Epithelial cell of esophagus (primary cell): ENCODE measurements at regions not wholly inside any gene's neighbourhood (a gene's known extent, or its start where the extent isn't known, plus 50 kb on each side); places are given as distances from the start of the nearest gene placed in this dataset.

ENCODE experiments used
- DNase-seq: peaks from one replicate; pipeline ENCODE4 v3.0.0; 2010; ENCODE audit warnings: low read depth
- H3K4me3 ChIP-seq: 2 replicates; pipeline ENCODE4 v1.5.1; 2011; ENCODE audit warnings: mild to moderate bottlenecking, low read length, control low read depth
- TF ChIP-seq, protein P1 (sequence below): IDR thresholded peaks from 2 replicates; pipeline ENCODE4 v1.5.1; 2011; ENCODE audit warnings: low read depth, mild to moderate bottlenecking, low read length, control low read depth, inconsistent platforms; ENCODE audit not compliant: insufficient read depth; ENCODE audit errors: missing control alignments

DNA sequence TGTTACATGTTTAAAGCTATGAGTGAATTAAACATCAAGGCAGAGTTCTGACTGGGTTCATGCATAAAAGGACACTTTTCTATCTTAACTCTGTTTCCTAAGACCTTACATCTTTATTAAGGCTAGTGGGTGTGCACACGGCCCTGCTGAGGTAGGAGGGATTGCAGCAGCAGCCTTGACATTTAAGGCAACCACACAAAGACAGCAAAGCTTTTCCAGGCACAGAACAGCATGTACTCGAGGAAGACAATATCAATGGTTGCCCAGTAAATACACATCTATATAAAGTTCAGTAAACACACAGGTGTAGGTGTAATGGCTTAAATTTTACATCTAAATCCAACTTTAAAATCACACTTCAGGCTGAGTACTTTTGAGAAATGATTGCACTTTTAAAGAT lies 79.8 kb upstream of the LOC128125822 start:
- no peak for DNase-seq
- no peak overlapping the region for H3K4me3 ChIP-seq
- TF ChIP-seq, protein P1, sequence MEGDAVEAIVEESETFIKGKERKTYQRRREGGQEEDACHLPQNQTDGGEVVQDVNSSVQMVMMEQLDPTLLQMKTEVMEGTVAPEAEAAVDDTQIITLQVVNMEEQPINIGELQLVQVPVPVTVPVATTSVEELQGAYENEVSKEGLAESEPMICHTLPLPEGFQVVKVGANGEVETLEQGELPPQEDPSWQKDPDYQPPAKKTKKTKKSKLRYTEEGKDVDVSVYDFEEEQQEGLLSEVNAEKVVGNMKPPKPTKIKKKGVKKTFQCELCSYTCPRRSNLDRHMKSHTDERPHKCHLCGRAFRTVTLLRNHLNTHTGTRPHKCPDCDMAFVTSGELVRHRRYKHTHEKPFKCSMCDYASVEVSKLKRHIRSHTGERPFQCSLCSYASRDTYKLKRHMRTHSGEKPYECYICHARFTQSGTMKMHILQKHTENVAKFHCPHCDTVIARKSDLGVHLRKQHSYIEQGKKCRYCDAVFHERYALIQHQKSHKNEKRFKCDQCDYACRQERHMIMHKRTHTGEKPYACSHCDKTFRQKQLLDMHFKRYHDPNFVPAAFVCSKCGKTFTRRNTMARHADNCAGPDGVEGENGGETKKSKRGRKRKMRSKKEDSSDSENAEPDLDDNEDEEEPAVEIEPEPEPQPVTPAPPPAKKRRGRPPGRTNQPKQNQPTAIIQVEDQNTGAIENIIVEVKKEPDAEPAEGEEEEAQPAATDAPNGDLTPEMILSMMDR = no peak

DNA sequence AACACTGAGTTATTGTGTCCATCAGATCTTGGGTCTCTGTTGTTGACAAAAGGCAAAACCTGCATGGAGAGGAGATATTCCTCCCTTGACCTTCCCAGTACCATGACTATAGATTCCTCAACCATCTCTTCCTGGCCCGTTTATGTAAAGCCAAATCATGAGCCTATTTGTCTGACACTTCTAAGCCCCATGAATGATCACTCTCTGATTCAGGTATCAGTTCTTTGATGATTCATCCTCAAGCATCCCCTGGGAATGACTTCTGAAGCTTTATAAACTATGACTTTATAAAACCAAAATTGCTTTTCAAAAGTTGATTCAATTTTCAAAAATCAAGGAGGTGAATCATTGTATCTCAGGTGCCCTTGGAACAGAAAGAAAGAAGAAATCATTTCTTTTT lies 78.7 kb upstream of the LOC128125822 start:
- peak; percentile 48 for DNase-seq
- TF ChIP-seq, protein P1 = no peak
- no peak overlapping the region for H3K4me3 ChIP-seq

DNA sequence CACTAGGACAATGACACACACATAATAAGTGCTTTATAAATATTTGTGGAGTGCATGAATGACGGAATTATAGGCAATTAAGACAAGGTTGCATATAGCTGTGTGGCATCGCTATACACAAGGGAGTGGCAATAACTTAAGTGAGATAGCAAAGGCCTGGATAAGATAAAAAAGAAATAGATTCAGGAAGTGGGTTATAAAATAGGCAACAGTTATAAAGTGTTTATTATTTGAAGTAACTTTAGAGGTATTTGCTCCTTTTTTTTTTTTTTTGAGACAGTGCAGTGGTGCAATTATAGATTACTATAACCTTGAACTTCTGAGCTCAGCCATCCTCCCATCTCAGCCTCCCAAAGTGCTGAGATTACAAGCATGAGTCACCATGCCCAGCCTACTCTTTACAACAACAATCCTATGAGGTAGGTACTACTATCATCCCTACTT lies 75.9 kb upstream of the LOC128125822 start:
- TF ChIP-seq, protein P1 = no peak
- H3K4me3 ChIP-seq = no peak overlapping the region
- no peak for DNase-seq

DNA sequence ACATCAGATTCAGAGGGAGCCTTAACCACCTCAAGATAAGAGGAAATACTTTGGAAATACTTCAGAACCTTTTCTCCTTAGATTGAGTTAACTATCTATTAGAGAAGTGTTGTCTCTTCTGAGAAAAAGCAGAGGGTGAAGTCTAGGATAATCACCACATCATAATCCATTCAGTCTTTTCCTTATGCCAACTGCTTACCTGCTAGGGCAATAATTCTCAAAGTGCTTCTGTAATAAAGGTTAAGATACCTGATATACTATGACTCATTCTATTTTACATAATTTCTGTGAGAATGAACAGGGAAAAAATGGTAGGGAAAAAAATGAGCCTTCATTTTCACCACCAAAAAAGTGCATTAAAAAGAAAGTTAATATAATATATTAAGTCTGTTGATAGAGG lies 70.1 kb upstream of the LOC128125822 start:
- DNase-seq = peak; percentile 16
- TF ChIP-seq, protein P1 = no peak
- no peak overlapping the region for H3K4me3 ChIP-seq

DNA sequence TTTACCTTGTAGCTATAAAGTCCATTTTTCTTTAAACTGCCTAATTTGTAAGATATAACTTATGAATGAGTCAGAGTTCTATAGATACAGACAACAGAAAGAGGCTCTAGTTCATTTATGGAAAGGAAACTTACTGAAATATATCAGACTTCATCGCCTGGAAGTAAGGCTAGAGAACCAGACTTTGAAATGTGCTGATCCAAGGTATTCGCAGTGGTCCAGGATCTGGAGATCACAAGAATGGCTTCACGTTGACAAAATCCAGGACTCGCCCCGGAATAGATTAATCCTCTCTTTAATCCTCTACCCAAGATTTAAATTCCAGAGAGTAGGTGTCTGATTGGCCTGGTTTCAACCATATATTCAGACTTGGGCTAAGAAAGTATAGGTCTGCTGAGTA lies 69.1 kb upstream of the LOC128125822 start:
- TF ChIP-seq, protein P1 = no peak
- no peak for DNase-seq
- no peak overlapping the region for H3K4me3 ChIP-seq

DNA sequence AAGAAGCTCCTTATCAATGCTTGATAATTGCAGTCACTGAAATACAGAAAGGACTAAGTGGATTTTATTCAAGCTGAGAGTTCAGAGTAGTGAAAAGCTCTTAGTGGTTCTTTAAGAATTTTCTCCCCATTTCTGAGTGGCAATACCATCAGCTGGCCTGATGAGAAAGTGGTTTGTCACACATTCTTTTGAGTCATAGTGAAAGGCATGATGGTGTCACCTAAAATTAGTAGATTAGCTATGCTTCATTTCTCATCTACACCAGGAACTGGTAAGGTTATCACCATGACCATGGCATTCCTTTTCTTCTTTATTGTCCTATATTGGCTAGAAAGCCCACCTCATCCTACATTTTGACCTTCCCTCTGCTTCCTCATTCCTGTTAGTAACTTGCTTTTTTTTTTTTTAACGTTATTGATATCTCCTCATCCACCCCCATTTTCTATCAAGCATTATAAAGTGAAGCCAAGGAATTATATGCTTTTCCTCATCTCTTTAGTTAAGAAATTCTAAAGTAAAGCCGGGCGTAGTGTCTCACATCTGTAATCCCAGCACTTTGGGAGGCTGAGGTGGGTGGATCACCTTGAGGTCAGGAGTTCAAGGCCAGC lies 67.4 kb upstream of the LOC128125822 start:
- DNase-seq = peak; percentile 48
- TF ChIP-seq, protein P1 = no peak

DNA sequence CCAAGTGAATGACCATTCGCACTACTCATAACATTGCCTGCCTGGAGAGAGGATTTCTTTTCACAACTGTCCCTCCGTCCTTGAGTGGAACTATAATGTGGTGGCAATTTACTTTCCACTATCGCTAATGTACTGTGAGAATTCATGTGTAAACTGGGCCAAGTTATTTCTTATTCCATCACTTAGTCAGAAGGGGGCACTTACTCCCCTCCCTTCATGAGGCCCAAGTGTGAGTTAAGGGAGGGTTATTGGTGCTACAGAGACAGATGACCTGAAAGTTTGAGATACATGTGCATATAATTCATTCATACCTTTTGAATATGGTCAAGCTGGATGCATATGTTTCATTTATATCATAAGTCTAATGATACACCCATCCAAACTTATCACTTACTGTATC lies 65.2 kb upstream of the LOC128125822 start:
- DNase-seq = no peak
- TF ChIP-seq, protein P1 = no peak

More for the DNA sequence above, 67.4 kb upstream of the LOC128125822 start:
- no peak overlapping the region for H3K4me3 ChIP-seq

More for the DNA sequence above, 65.2 kb upstream of the LOC128125822 start:
- no peak overlapping the region for H3K4me3 ChIP-seq
